Neural crest cell (in vitro differentiated cells): ENCODE measurements at regions not wholly inside any gene's neighbourhood (a gene's known extent, or its start where the extent isn't known, plus 50 kb on each side); places are given as distances from the start of the nearest gene placed in this dataset.

ENCODE experiments used
- DNase-seq: peaks from one replicate; pipeline ENCODE4 v3.0.0; 2021; ENCODE audit warnings: low read depth, mixed read lengths, low spot score
- H3K27ac Mint-ChIP-seq: one replicate; pipeline ENCODE4 v1.8.0; 2021; ENCODE audit warnings: mild to moderate bottlenecking, mixed read lengths; ENCODE audit not compliant: unreplicated experiment
- H3K27me3 Mint-ChIP-seq: 2 replicates; pipeline ENCODE4 v1.8.0; 2021; ENCODE audit warnings: low read depth, mild to moderate bottlenecking, mixed read lengths
- H3K36me3 Mint-ChIP-seq: 2 replicates; pipeline ENCODE4 v1.8.0; 2021; ENCODE audit warnings: low read depth, mild to moderate bottlenecking, mixed read lengths
- H3K4me1 Mint-ChIP-seq: 2 replicates; pipeline ENCODE4 v1.8.0; 2021; ENCODE audit warnings: mixed read lengths
- H3K4me3 Mint-ChIP-seq: one replicate; pipeline ENCODE4 v1.8.0; 2021; ENCODE audit warnings: mild to moderate bottlenecking, mixed read lengths
- H3K9me3 Mint-ChIP-seq: 2 replicates; pipeline ENCODE4 v1.8.0; 2021; ENCODE audit warnings: mixed read lengths
- TF ChIP-seq, protein P1 (sequence below): fragments of 200-600 bp; sonication (generic); conservative IDR thresholded peaks from 2 replicates; pipeline ENCODE4 v1.5.0; 2021; ENCODE audit warnings: antibody characterized with exemption, mild to moderate bottlenecking

DNA sequence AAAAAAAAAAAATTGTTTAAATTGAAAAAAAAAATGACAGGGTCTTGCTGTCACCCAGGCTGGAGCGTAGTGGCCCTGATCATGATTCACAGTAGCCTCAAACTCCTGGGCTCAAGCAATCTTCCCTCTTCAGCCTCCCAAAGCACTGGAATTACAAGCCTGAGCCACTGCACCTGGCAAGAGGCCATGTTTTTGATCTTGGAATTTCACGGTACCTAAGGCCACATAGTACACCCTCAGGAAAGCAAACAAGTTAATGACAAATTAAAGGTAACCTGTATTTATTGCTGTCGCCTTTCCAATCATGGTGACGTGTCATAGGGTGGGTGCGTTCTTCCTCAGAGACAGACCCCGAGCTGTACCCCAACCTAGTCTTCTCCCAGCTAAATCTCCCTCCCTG lies 79.2 kb downstream of the LINC00237 start:
- no peak overlapping the region for H3K4me3 Mint-ChIP-seq
- TF ChIP-seq, protein P1, sequence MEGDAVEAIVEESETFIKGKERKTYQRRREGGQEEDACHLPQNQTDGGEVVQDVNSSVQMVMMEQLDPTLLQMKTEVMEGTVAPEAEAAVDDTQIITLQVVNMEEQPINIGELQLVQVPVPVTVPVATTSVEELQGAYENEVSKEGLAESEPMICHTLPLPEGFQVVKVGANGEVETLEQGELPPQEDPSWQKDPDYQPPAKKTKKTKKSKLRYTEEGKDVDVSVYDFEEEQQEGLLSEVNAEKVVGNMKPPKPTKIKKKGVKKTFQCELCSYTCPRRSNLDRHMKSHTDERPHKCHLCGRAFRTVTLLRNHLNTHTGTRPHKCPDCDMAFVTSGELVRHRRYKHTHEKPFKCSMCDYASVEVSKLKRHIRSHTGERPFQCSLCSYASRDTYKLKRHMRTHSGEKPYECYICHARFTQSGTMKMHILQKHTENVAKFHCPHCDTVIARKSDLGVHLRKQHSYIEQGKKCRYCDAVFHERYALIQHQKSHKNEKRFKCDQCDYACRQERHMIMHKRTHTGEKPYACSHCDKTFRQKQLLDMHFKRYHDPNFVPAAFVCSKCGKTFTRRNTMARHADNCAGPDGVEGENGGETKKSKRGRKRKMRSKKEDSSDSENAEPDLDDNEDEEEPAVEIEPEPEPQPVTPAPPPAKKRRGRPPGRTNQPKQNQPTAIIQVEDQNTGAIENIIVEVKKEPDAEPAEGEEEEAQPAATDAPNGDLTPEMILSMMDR = no peak
- DNase-seq = no peak
- H3K27ac Mint-ChIP-seq = no peak overlapping the region
- peaks cover 6% of the 10 kb centered on the region for H3K27me3 Mint-ChIP-seq
- peaks cover 8% of the 10 kb centered on the region for H3K4me1 Mint-ChIP-seq
- no peaks in the 10 kb centered on the region for H3K36me3 Mint-ChIP-seq
- no peaks in the 10 kb centered on the region for H3K9me3 Mint-ChIP-seq

DNA sequence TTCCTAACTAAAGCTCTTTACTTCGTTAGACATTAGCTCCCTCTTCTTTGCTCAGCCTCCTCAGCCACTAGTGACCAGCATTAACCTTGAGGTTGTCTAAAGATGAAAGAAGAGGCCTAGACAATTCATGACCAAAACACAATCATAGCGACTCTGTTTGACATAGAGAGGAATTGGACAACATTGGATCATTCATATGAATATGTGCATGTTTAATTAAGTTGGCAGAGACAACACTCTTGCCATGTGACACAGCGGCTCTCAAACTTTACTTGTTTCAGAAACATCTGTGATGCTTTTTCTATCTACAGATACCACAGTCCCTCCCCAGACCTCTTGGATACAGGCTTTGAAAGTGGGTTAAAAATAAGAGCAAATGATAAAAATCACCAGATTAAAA lies 81.7 kb downstream of the LINC00237 start:
- no peak for DNase-seq
- Mint-ChIP-seq H3K9me3 (no peaks in the 10 kb centered on the region), H3K27me3 (peaks cover 10% of the 10 kb centered on the region), H3K4me3 (no peak overlapping the region), H3K4me1 (peaks cover 30% of the 10 kb centered on the region), H3K36me3 (no peaks in the 10 kb centered on the region), H3K27ac (no peak overlapping the region)
- TF ChIP-seq, protein P1 = no peak

DNA sequence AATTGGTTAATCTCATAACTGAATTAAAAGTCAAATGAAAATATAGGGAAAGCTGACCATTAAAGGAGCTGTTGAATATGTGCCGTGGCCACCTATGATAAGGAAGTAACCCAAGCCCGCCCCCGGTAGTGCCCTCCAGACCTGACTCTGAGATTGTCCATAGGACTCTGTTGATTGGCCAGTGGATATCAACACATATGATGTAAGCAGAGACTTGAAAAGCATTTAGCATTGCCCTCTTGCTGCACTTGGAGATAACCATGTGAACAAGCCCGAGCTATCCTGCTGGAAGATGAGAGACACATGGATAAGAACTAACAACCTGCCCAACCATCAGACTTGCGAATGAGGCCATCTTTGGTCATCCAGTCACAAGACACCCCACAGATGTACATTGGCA lies 83.2 kb downstream of the LINC00237 start:
- TF ChIP-seq, protein P1 = no peak
- Mint-ChIP-seq H3K4me3 (no peak overlapping the region), H3K4me1 (peaks cover 33% of the 10 kb centered on the region), H3K27ac (no peak overlapping the region), H3K36me3 (no peaks in the 10 kb centered on the region), H3K27me3 (peaks cover 10% of the 10 kb centered on the region), H3K9me3 (no peaks in the 10 kb centered on the region)
- no peak for DNase-seq

DNA sequence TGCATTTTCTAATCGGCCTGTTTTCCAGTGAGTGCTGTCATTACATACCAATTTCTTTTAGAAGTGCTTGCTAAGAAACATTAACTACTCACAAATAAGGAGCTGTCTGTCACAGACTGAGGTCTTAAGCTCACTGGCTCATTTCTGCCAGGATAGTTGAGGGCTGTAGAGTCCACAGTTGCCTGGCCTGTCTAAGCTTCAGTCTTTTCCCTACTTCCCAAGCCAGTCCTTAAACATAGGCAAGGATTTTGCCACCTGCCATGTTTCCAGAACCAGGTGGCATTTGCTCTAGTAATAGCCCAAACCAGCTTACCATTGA lies 84.7 kb downstream of the LINC00237 start:
- Mint-ChIP-seq H3K27me3 (peaks cover 7% of the 10 kb centered on the region), H3K4me3 (no peak overlapping the region), H3K9me3 (no peaks in the 10 kb centered on the region), H3K4me1 (peaks cover 48% of the 10 kb centered on the region), H3K36me3 (no peaks in the 10 kb centered on the region), H3K27ac (no peak overlapping the region)
- DNase-seq = no peak
- TF ChIP-seq, protein P1 = no peak

DNA sequence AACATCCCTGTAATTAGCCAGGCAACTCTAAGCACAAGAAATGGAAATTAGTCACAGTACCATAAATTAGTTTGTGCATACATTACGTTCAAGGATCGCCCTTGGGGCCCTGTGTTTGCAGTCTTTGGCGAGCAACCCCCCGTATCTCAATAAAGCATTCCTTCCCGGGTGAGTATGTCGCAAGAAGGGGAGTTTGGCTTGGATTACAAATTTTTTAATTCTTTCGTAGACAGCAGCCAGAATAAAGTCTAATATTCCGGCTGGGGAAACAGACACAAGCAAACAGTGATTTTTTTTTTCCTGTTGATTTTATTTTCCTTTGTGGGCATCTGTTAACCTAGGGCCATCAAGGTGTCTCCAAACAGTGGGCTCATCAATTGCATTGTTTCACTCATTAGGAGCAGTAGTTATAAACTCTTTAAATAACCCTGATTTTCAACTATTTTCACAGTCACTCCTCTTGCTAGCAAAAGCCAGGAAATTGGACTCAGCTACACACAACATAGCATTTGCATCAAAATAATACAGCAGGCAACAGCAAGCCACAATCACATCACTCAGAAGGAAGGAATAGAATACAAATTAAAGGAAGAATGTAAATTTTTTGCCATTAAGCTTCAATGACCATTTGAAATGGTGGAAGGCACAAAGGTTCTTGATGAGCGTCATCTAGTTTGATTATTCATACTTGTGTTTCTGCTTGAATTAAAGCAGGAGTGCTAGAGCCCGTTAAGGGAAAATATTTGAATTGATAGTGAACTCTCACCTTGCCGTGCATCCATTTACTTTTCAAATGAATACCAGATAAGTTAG lies 85.3 kb downstream of the LINC00237 start:
- Mint-ChIP-seq H3K9me3 (no peaks in the 10 kb centered on the region), H3K4me3 (no peak overlapping the region), H3K27ac (peak overlapping the region; percentile 93), H3K27me3 (peaks cover 7% of the 10 kb centered on the region), H3K4me1 (peaks cover 51% of the 10 kb centered on the region), H3K36me3 (no peaks in the 10 kb centered on the region)
- TF ChIP-seq, protein P1 = no peak
- DNase-seq = no peak
